OCI-LY1 (cell line): ENCODE measurements at regions not wholly inside any gene's neighbourhood (a gene's known extent, or its start where the extent isn't known, plus 50 kb on each side); places are given as distances from the start of the nearest gene placed in this dataset.

Source experiments
- H2AFZ ChIP-seq: fragments of 200-600 bp; sonication (generic), shearing (Covaris generic); 2 replicates; pipeline ENCODE4 v1.6.0; 2014; ENCODE audit warnings: antibody characterized with exemption, mild to moderate bottlenecking, low read length
- H3F3A ChIP-seq: fragments of 200-600 bp; sonication (generic), shearing (Covaris generic); 2 replicates; pipeline ENCODE4 v1.6.0; 2014; ENCODE audit warnings: mild to moderate bottlenecking, antibody characterized with exemption, low read length, moderate library complexity; ENCODE audit not compliant: insufficient read depth
- H3K27ac ChIP-seq: fragments of 200-600 bp; sonication (generic); 2 replicates; pipeline ENCODE4 v1.5.1; 2014; ENCODE audit warnings: low read length, mixed run types, mild to moderate bottlenecking, low read depth; ENCODE audit not compliant: poor library complexity, severe bottlenecking
- H3K27me3 ChIP-seq: fragments of 200-600 bp; sonication (generic); 2 replicates; pipeline ENCODE4 v1.6.0; 2014; ENCODE audit warnings: antibody characterized with exemption, mild to moderate bottlenecking, low read length, moderate library complexity; ENCODE audit not compliant: insufficient read depth
- H3K36me3 ChIP-seq: fragments of 200-600 bp; sonication (generic); 2 replicates; pipeline ENCODE4 v1.6.1; 2014; ENCODE audit warnings: mild to moderate bottlenecking, antibody characterized with exemption, low read length, moderate library complexity, mixed read lengths; ENCODE audit not compliant: insufficient read depth
- H3K4me1 ChIP-seq: fragments of 200-600 bp; sonication (generic); 2 replicates; pipeline ENCODE4 v1.5.1; 2014; ENCODE audit warnings: mild to moderate bottlenecking, low read length, moderate library complexity; ENCODE audit not compliant: insufficient read depth, severe bottlenecking
- H3K4me2 ChIP-seq: fragments of 200-600 bp; sonication (generic), shearing (Covaris generic); 2 replicates; pipeline ENCODE4 v1.6.1; 2014; ENCODE audit warnings: low read length
- H3K4me3 ChIP-seq: fragments of 200-600 bp; sonication (generic); 2 replicates; pipeline ENCODE4 v1.5.1; 2014; ENCODE audit warnings: low read length, low read depth, mild to moderate bottlenecking, mixed read lengths; ENCODE audit not compliant: poor library complexity, severe bottlenecking
- H3K79me2 ChIP-seq: fragments of 200-600 bp; shearing (Covaris generic); 2 replicates; pipeline ENCODE4 v1.6.1; 2016; ENCODE audit warnings: mixed run types, low read length, mixed read lengths; ENCODE audit not compliant: insufficient read depth
- H3K9ac ChIP-seq: fragments of 200-600 bp; sonication (generic), shearing (Covaris generic); 2 replicates; pipeline ENCODE4 v1.6.1; 2014; ENCODE audit warnings: mild to moderate bottlenecking, low read length, mixed read lengths
- H3K9me2 ChIP-seq: fragments of 200-600 bp; sonication (generic), shearing (Covaris generic); 2 replicates; pipeline ENCODE4 v1.6.1; 2014; ENCODE audit warnings: low read depth, mild to moderate bottlenecking, low read length, mixed read lengths
- H3K9me3 ChIP-seq: fragments of 200-600 bp; shearing (Covaris generic); 2 replicates; pipeline ENCODE4 v1.6.1; 2014; ENCODE audit warnings: low read length, mixed read lengths
- H4K20me1 ChIP-seq: fragments of 200-600 bp; sonication (generic), shearing (Covaris generic); 2 replicates; pipeline ENCODE4 v1.6.0; 2016; ENCODE audit warnings: mild to moderate bottlenecking, low read length; ENCODE audit not compliant: insufficient read depth
- CTCF ChIP-seq: fragments of 200-600 bp; sonication (generic), shearing (Covaris generic); IDR thresholded peaks from 2 replicates; pipeline ENCODE4 v1.5.1; 2017; ENCODE audit warnings: mild to moderate bottlenecking, antibody characterized with exemption, low read length, moderate library complexity, mixed read lengths
- EZH2 ChIP-seq: fragments of 200-600 bp; sonication (generic), shearing (Covaris generic); IDR thresholded peaks from 2 replicates; pipeline ENCODE4 v1.8.0; 2017; ENCODE audit warnings: borderline replicate concordance, mixed run types, mild to moderate bottlenecking, antibody characterized with exemption, low read length, moderate library complexity, mixed read lengths

- Histone ChIP-seq H3K9me3 (no peaks in the 10 kb centered on the region), H2AFZ (no peak overlapping the region), H3K9ac (no peak overlapping the region), H3K36me3 (no peaks in the 10 kb centered on the region), H3K4me3 (no peak overlapping the region), H3K4me1 (no peaks in the 10 kb centered on the region), H3K9me2 (no peaks in the 10 kb centered on the region), H3K27ac (no peak overlapping the region), H3K27me3 (no peaks in the 10 kb centered on the region), H3K4me2 (no peak overlapping the region), H3F3A (no peaks in the 10 kb centered on the region), H4K20me1 (no peaks in the 10 kb centered on the region), H3K79me2 (no peaks in the 10 kb centered on the region)
- TF ChIP-seq EZH2, result no peak
- no peak for TF ChIP-seq CTCF
These were observed 501.1 kb upstream of the TNP1 start for GRCh38 chr2:217360781-217361482.

- H3K36me3 ChIP-seq, result no peaks in the 10 kb centered on the region
- H3K9me3 ChIP-seq, result no peaks in the 10 kb centered on the region
- H3K4me3 ChIP-seq, result no peak overlapping the region
- no peaks in the 10 kb centered on the region for H4K20me1 ChIP-seq
- H3K9me2 ChIP-seq, result no peaks in the 10 kb centered on the region
- H3K27ac ChIP-seq, result no peak overlapping the region
- TF ChIP-seq CTCF (no peak), EZH2 (no peak)
- no peaks in the 10 kb centered on the region for H3K27me3 ChIP-seq
- no peaks in the 10 kb centered on the region for H3K4me1 ChIP-seq
- no peak overlapping the region for H2AFZ ChIP-seq
- no peak overlapping the region for H3K9ac ChIP-seq
- H3K4me2 ChIP-seq, result no peak overlapping the region
- H3K79me2 ChIP-seq, result no peaks in the 10 kb centered on the region
- no peaks in the 10 kb centered on the region for H3F3A ChIP-seq
These were observed 500.2 kb upstream of the TNP1 start for GRCh38 chr2:217360111-217360510.

- no peak overlapping the region for H3K27ac ChIP-seq
- TF ChIP-seq EZH2 (no peak), CTCF (no peak)
- H3K9ac ChIP-seq, result no peak overlapping the region
- no peak overlapping the region for H2AFZ ChIP-seq
- no peaks in the 10 kb centered on the region for H3K27me3 ChIP-seq
- H3F3A ChIP-seq, result no peaks in the 10 kb centered on the region
- no peaks in the 10 kb centered on the region for H3K36me3 ChIP-seq
- no peaks in the 10 kb centered on the region for H3K9me3 ChIP-seq
- no peaks in the 10 kb centered on the region for H3K4me1 ChIP-seq
- H4K20me1 ChIP-seq, result no peaks in the 10 kb centered on the region
- H3K4me2 ChIP-seq, result no peak overlapping the region
- H3K4me3 ChIP-seq, result no peak overlapping the region
- H3K79me2 ChIP-seq, result no peaks in the 10 kb centered on the region
- no peaks in the 10 kb centered on the region for H3K9me2 ChIP-seq
These were observed 498.2 kb upstream of the TNP1 start for GRCh38 chr2:217357886-217358620.
